ENCODE measurements at regions not wholly inside any gene's neighbourhood (a gene's known extent, or its start where the extent isn't known, plus 50 kb on each side); places are given as distances from the start of the nearest gene placed in this dataset.

DNA sequence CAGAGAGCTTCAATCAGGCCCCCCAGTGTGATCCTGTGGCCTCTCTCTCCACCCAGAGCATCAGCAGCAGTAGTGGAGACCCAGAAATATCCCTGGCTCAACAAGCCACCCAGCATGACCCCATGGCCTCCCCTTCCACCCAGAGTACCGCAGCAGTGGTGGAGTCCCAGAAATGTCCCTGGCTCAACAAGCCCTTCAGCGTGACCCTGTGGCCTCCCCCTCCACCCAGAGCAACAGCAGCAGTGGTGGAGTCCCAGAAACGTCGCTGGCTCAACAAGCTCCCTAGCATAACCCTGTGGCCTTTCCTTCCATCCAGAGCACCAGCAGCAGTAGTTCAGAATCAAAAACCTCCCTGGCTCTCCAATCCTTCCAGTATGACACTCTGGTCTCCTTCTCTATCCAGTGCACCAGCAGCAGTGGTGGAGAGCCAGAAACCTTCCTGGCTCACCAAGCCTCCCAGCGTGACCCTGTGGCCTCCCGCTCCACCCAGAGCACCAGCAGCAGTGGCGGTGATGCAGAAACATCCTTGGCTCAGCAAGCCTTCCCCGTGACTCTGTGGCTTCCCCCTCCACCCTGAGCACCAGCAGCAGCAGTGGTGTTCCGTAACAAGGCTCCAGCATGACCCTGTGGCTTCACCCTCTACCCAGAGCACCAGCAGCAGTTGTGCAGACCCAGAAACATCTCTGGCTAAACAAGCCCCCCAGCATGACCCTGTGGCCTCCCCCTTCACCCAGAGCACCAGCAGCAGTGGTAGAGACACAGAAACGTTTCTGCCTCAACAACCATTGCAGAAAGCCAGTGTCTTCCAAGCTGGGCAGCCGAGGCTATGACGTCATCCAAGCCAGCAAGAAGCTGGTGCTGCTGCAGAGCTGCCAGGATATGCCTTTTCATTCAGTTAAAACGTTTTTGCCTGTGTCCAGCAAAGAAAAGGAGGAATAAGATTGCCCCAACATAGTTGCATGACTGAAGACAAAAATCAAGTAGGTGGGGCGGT is 61.3 kb upstream of the TAMM41 start:
- no peak for TF ChIP-seq POLR2A (IDR thresholded peaks at IDR 0.05)
- TF ChIP-seq, protein P1, sequence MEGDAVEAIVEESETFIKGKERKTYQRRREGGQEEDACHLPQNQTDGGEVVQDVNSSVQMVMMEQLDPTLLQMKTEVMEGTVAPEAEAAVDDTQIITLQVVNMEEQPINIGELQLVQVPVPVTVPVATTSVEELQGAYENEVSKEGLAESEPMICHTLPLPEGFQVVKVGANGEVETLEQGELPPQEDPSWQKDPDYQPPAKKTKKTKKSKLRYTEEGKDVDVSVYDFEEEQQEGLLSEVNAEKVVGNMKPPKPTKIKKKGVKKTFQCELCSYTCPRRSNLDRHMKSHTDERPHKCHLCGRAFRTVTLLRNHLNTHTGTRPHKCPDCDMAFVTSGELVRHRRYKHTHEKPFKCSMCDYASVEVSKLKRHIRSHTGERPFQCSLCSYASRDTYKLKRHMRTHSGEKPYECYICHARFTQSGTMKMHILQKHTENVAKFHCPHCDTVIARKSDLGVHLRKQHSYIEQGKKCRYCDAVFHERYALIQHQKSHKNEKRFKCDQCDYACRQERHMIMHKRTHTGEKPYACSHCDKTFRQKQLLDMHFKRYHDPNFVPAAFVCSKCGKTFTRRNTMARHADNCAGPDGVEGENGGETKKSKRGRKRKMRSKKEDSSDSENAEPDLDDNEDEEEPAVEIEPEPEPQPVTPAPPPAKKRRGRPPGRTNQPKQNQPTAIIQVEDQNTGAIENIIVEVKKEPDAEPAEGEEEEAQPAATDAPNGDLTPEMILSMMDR (IDR thresholded peaks at IDR 0.05): no peak
